IMR-90 (cell line): ENCODE measurements at regions not wholly inside any gene's neighbourhood (a gene's known extent, or its start where the extent isn't known, plus 50 kb on each side); places are given as distances from the start of the nearest gene placed in this dataset.
"Not testable (repeated sequence)": the region's sequence is repeated elsewhere in the genome, so short reads cannot be mapped to it uniquely, and the experiment has no call there.

Source experiments
- ATAC-seq: fragments of 200-7000 bp; cut with Tn5 transposase; 2 replicates; pipeline ENCODE4 v1.9.1; 2020; ENCODE audit warnings: low read depth, mild to moderate bottlenecking, moderate library complexity
- BruUV-seq: library from RNA; stranded (reverse); fragments of 400-500 nt; replicated peaks from 2 replicates; lab custom pipeline; 2021; lab: Mats Ljungman, UMichigan
- CTCF ChIA-PET: fragments of 300-600 bp; formaldehyde crosslinking; extraction: SDS; loops from one replicate; lab custom pipeline; 2021; ENCODE audit warnings: antibody characterized with exemption; lab: Yijun Ruan, JAX
- POLR2A ChIA-PET: fragments of 300-600 bp; sonication (Branson Sonifier 250); formaldehyde crosslinking; loops from one replicate; lab custom pipeline; 2022; ENCODE audit warnings: antibody characterized with exemption; ENCODE audit not compliant: unreplicated experiment; lab: Charles Lee
- DNase-seq: peaks from one replicate; pipeline ENCODE4 v3.0.0; 2013
- H2AFZ ChIP-seq: replicated peaks from 2 replicates; pipeline ENCODE3; 2013; ENCODE audit warnings: low read length, mild to moderate bottlenecking; ENCODE audit not compliant: poor library complexity
- H2AK5ac ChIP-seq: 2 replicates; pipeline ENCODE4 v1.6.1; 2013; ENCODE audit warnings: low read depth, low read length, inconsistent platforms
- H2AK9ac ChIP-seq: replicated peaks from 2 replicates; pipeline ENCODE3; 2013; ENCODE audit warnings: mild to moderate bottlenecking, low read depth, low read length, moderate library complexity; ENCODE audit not compliant: poor library complexity
- H2BK120ac ChIP-seq: 2 replicates; pipeline ENCODE4 v1.6.1; 2013; ENCODE audit warnings: low read depth, low read length, inconsistent platforms
- H2BK15ac ChIP-seq: 3 replicates; pipeline ENCODE4 v1.6.1; 2013; ENCODE audit warnings: low read depth, low read length, inconsistent platforms
- H2BK20ac ChIP-seq: 2 replicates; pipeline ENCODE4 v1.6.1; 2013; ENCODE audit warnings: low read depth, mild to moderate bottlenecking, inconsistent platforms, low read length, moderate library complexity
- H2BK5ac ChIP-seq: 2 replicates; pipeline ENCODE4 v1.6.1; 2013; ENCODE audit warnings: mild to moderate bottlenecking, low read depth, low read length, inconsistent platforms; ENCODE audit not compliant: poor library complexity, severe bottlenecking
- H3K14ac ChIP-seq: replicated peaks from 2 replicates; pipeline ENCODE4 v1.6.1; 2013; ENCODE audit warnings: low read depth, low read length, inconsistent platforms
- H3K18ac ChIP-seq: 2 replicates; pipeline ENCODE4 v1.6.1; 2013; ENCODE audit warnings: low read depth, low read length, control low read depth
- H3K23ac ChIP-seq: 2 replicates; pipeline ENCODE4 v1.6.1; 2013; ENCODE audit warnings: low read depth, low read length, inconsistent platforms
- H3K27ac ChIP-seq: 2 replicates; pipeline ENCODE4 v1.5.1; 2013; ENCODE audit warnings: mild to moderate bottlenecking, control low read depth, low read length; ENCODE audit not compliant: insufficient read depth
- H3K27me3 ChIP-seq: 2 replicates; pipeline ENCODE4 v1.6.1; 2013; ENCODE audit warnings: low read length; ENCODE audit not compliant: control insufficient read depth, insufficient read depth
- H3K36me3 ChIP-seq: 2 replicates; pipeline ENCODE4 v1.6.1; 2013; ENCODE audit warnings: low read length, mixed read lengths; ENCODE audit not compliant: control insufficient read depth, insufficient read depth
- H3K4ac ChIP-seq: 2 replicates; pipeline ENCODE4 v1.6.1; 2013; ENCODE audit warnings: low read depth, low read length, inconsistent platforms
- H3K4me1 ChIP-seq: 2 replicates; pipeline ENCODE4 v1.6.1; 2013; ENCODE audit warnings: low read length, mixed read lengths; ENCODE audit not compliant: control insufficient read depth, insufficient read depth
- H3K4me2 ChIP-seq: 2 replicates; pipeline ENCODE4 v1.6.1; 2013; ENCODE audit warnings: low read depth, mild to moderate bottlenecking, control low read depth, low read length, moderate library complexity
- H3K4me3 ChIP-seq: 2 replicates; pipeline ENCODE4 v1.5.1; 2013; ENCODE audit warnings: low read depth, mild to moderate bottlenecking, control low read depth, low read length, moderate library complexity; ENCODE audit not compliant: insufficient read depth
- H3K56ac ChIP-seq: 2 replicates; pipeline ENCODE4 v1.6.1; 2013; ENCODE audit warnings: low read length, inconsistent platforms; ENCODE audit not compliant: insufficient read depth; ENCODE audit errors: extremely low read depth
- H3K79me1 ChIP-seq, 2 experiments: 2 replicates each; pipeline ENCODE4 v1.6.1; 2013; ENCODE audit warnings: low read length in 2 of 2, inconsistent platforms in 1 of 2, low read depth in 1 of 2
- H3K9ac ChIP-seq: 2 replicates; pipeline ENCODE4 v1.6.1; 2013; ENCODE audit warnings: low read depth, low read length, control low read depth
- H3K9me1 ChIP-seq: 2 replicates; pipeline ENCODE4 v1.6.1; 2013; ENCODE audit warnings: low read length, inconsistent platforms; ENCODE audit not compliant: insufficient read depth
- H3K9me3 ChIP-seq: 2 replicates; pipeline ENCODE4 v1.6.1; 2013; ENCODE audit warnings: low read length; ENCODE audit not compliant: control insufficient read depth, insufficient read depth
- H4K20me1 ChIP-seq: 2 replicates; pipeline ENCODE4 v1.6.1; 2013; ENCODE audit warnings: low read length, inconsistent platforms; ENCODE audit not compliant: insufficient read depth
- H4K5ac ChIP-seq: 2 replicates; pipeline ENCODE4 v1.6.1; 2013; ENCODE audit warnings: mild to moderate bottlenecking, low read depth, low read length, control low read depth
- H4K8ac ChIP-seq, 2 experiments: 2 replicates each; pipeline ENCODE4 v1.6.1; 2013; ENCODE audit warnings: low read depth in 2 of 2, low read length in 2 of 2, control low read depth in 1 of 2, inconsistent platforms in 1 of 2
- H4K91ac ChIP-seq: 2 replicates; pipeline ENCODE4 v1.6.1; 2013; ENCODE audit warnings: low read depth, low read length, inconsistent platforms; ENCODE audit not compliant: insufficient read depth
- WGBS, 2 experiments: methylation state at CpG; one replicate each; pipeline versions ENCODE4 v1.1.5 to v1.1.7; 2013; ENCODE audit warnings: missing lambda C conversion rate in 2 of 2; ENCODE audit not compliant: insufficient read length in 1 of 2; ENCODE audit errors: extremely low coverage in 2 of 2; 5-methylcytosine and 5-hydroxymethylcytosine counted together
- dilution Hi-C: fragments of 300-500 bp; cut with HindIII; formaldehyde crosslinking; loops from one replicate; pipeline ENCODE4 v1.14.3; 2018; ENCODE audit warnings: low sequenced_read_pairs; ENCODE audit not compliant: unreplicated experiment
- in situ Hi-C: fragments of 300-500 bp; cut with MboI; formaldehyde crosslinking; loops from 3 replicates; pipeline ENCODE4 v1.14.3; 2019; ENCODE audit warnings: low sequenced_read_pairs, inconsistent platforms, mixed read lengths
- intact Hi-C: fragments of 100-400 bp; cut with micrococcal nuclease; formaldehyde crosslinking; loops from 2 replicates; pipeline ENCODE4 v1.10.0; 2022

- DNase-seq, H2AFZ ChIP-seq, H3K27me3 ChIP-seq, BruUV-seq, H3K4ac ChIP-seq, ATAC-seq, in situ Hi-C loops, H2BK120ac ChIP-seq, H3K79me1 ChIP-seq, CTCF ChIA-PET, H2AK5ac ChIP-seq, H3K14ac ChIP-seq, H3K9ac ChIP-seq, H2BK20ac ChIP-seq, H3K4me2 ChIP-seq, H2AK9ac ChIP-seq, H3K4me1 ChIP-seq, intact Hi-C loops, H4K91ac ChIP-seq, H3K27ac ChIP-seq, H3K36me3 ChIP-seq, H3K9me1 ChIP-seq, H3K56ac ChIP-seq, H4K20me1 ChIP-seq, H4K8ac ChIP-seq, POLR2A ChIA-PET, H3K4me3 ChIP-seq, H4K5ac ChIP-seq, H2BK5ac ChIP-seq, H3K23ac ChIP-seq, H3K18ac ChIP-seq, H2BK15ac ChIP-seq, dilution Hi-C loops, H3K9me3 ChIP-seq: not testable (repeated sequence)
- no CpG with 5 or more reads among the region's 20 CpGs for WGBS, 2 experiments
Observed at GRCh38 chr1:149647018-149647373, 63.3 kb downstream of the PPIAL4C start.

GRCh38 chr1:149657750-149658149, 74.1 kb downstream of the PPIAL4C start:
- H3K27ac ChIP-seq, H2AK5ac ChIP-seq, H3K27me3 ChIP-seq, H3K79me1 ChIP-seq, H3K4ac ChIP-seq, H2BK15ac ChIP-seq, H3K4me2 ChIP-seq, H4K8ac ChIP-seq, POLR2A ChIA-PET, dilution Hi-C loops, H4K5ac ChIP-seq, H2BK120ac ChIP-seq, CTCF ChIA-PET, H3K9me1 ChIP-seq, intact Hi-C loops, H3K4me1 ChIP-seq, H4K91ac ChIP-seq, H2BK20ac ChIP-seq, ATAC-seq, H4K20me1 ChIP-seq, H3K23ac ChIP-seq, H3K4me3 ChIP-seq, H3K9ac ChIP-seq, in situ Hi-C loops, H3K56ac ChIP-seq, H2BK5ac ChIP-seq, H2AK9ac ChIP-seq, H3K14ac ChIP-seq, H2AFZ ChIP-seq, BruUV-seq, DNase-seq, H3K36me3 ChIP-seq, H3K9me3 ChIP-seq, H3K18ac ChIP-seq: not testable (repeated sequence)
- WGBS, 2 experiments, result no CpG with 5 or more reads among the region's 4 CpGs
